ENCODE measurements at regions not wholly inside any gene's neighbourhood (a gene's known extent, or its start where the extent isn't known, plus 50 kb on each side); places are given as distances from the start of the nearest gene placed in this dataset.

DNA sequence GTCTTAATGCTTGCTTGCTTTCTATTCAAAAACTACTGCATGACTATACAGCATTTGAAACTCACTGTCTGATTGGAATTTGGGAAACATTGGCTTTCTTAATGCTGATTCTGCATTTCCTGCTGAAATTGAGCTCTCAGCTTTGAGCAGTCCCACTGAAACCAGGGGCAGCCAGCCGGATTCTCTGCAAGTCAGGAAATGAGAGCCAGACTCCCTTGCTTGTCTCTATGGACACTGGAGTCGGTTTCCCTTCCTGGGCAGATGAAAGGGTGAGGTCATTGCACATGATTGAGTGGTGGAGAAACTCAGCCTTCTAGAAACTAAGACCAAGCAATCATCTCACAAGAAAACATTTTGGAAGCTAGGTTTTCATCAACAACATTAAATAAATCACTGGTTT lies 119.7 kb upstream of the SPATA31C2 start:
- POLR2A ChIA-PET: no interaction called here
- Histone ChIP-seq H3K4me1 (ENCODE audit: control insufficient read depth in 1 of 2, insufficient read depth in 2 of 2, low read length in 2 of 2) (no peaks in the 10 kb centered on the region), H4K20me1 (ENCODE audit: insufficient read depth) (no peaks in the 10 kb centered on the region), H3K27me3 (ENCODE audit: insufficient read depth, low read length) (no peaks in the 10 kb centered on the region), H3K9me3 (ENCODE audit: control insufficient read depth in 1 of 2, insufficient read depth in 1 of 2, low read depth in 1 of 2, low read length in 2 of 2) (no peaks in the 10 kb centered on the region), H3K36me3 (ENCODE audit: control insufficient read depth in 1 of 2, insufficient read depth in 2 of 2, low read length in 2 of 2) (no peaks in the 10 kb centered on the region), H3K4me2 (ENCODE audit: low read length) (no peak overlapping the region), H2AFZ (ENCODE audit: low read depth, low read length, poor library complexity, severe bottlenecking) (no peak overlapping the region), H3K79me2 (ENCODE audit: insufficient read depth, low read length) (no peaks in the 10 kb centered on the region), H3K4me3 (replicated peaks in 1 of 2; ENCODE audit: low read depth in 1 of 2, low read length in 2 of 2) (no peak overlapping the region), H3K27ac (ENCODE audit: low read depth, low read length) (no peak overlapping the region), H3K9me2 (ENCODE audit: insufficient read depth) (no peaks in the 10 kb centered on the region), H3K9ac (ENCODE audit: low read length) (no peak overlapping the region)
- BruUV-seq (replicated peaks): no TSS peak
- intact Hi-C loops (cut with micrococcal nuclease): no loop called here
- CTCF ChIA-PET: no interaction called here
- TF ChIP-seq EGR1 (IDR thresholded peaks at IDR 0.05; ENCODE audit: low read depth) (no peak), CEBPB (IDR thresholded peaks at IDR 0.05; ENCODE audit: low read depth) (no peak), CBX3 (IDR thresholded peaks at IDR 0.05; ENCODE audit: low read depth) (no peak), RAD21 (IDR thresholded peaks at IDR 0.05; ENCODE audit: low read depth) (no peak), FOSL1 (IDR thresholded peaks at IDR 0.05; ENCODE audit: low read depth) (no peak), SIN3A (IDR thresholded peaks at IDR 0.05; ENCODE audit: low read depth) (no peak), TCF7L2 (IDR thresholded peaks at IDR 0.05; ENCODE audit: borderline replicate concordance, extremely low read depth, insufficient read depth, insufficient read length) (no peak), JUND (IDR thresholded peaks at IDR 0.05) (no peak), SRF (IDR thresholded peaks at IDR 0.05; ENCODE audit: low read depth) (no peak), ZNF274 (IDR thresholded peaks at IDR 0.05; ENCODE audit: low read depth, low read length) (no peak), POLR2A (IDR thresholded peaks at IDR 0.05; ENCODE audit: borderline replicate concordance, extremely low read depth, insufficient read depth, insufficient read length) (no peak), SP1 (IDR thresholded peaks at IDR 0.05; ENCODE audit: low read depth) (no peak), EZH2phosphoT487 (IDR thresholded peaks at IDR 0.05; ENCODE audit: borderline replicate concordance) (no peak)
- TF ChIP-seq, protein P1, sequence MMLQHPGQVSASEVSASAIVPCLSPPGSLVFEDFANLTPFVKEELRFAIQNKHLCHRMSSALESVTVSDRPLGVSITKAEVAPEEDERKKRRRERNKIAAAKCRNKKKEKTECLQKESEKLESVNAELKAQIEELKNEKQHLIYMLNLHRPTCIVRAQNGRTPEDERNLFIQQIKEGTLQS (IDR thresholded peaks at IDR 0.05): no peak
- TF ChIP-seq, protein P2, sequence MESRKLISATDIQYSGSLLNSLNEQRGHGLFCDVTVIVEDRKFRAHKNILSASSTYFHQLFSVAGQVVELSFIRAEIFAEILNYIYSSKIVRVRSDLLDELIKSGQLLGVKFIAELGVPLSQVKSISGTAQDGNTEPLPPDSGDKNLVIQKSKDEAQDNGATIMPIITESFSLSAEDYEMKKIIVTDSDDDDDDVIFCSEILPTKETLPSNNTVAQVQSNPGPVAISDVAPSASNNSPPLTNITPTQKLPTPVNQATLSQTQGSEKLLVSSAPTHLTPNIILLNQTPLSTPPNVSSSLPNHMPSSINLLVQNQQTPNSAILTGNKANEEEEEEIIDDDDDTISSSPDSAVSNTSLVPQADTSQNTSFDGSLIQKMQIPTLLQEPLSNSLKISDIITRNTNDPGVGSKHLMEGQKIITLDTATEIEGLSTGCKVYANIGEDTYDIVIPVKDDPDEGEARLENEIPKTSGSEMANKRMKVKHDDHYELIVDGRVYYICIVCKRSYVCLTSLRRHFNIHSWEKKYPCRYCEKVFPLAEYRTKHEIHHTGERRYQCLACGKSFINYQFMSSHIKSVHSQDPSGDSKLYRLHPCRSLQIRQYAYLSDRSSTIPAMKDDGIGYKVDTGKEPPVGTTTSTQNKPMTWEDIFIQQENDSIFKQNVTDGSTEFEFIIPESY (IDR thresholded peaks at IDR 0.05; ENCODE audit: extremely low read depth, insufficient replicate concordance, low read length): no peak
- TF ChIP-seq, protein P3, sequence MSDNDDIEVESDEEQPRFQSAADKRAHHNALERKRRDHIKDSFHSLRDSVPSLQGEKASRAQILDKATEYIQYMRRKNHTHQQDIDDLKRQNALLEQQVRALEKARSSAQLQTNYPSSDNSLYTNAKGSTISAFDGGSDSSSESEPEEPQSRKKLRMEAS (IDR thresholded peaks at IDR 0.05): no peak
- TF ChIP-seq, protein P4, sequence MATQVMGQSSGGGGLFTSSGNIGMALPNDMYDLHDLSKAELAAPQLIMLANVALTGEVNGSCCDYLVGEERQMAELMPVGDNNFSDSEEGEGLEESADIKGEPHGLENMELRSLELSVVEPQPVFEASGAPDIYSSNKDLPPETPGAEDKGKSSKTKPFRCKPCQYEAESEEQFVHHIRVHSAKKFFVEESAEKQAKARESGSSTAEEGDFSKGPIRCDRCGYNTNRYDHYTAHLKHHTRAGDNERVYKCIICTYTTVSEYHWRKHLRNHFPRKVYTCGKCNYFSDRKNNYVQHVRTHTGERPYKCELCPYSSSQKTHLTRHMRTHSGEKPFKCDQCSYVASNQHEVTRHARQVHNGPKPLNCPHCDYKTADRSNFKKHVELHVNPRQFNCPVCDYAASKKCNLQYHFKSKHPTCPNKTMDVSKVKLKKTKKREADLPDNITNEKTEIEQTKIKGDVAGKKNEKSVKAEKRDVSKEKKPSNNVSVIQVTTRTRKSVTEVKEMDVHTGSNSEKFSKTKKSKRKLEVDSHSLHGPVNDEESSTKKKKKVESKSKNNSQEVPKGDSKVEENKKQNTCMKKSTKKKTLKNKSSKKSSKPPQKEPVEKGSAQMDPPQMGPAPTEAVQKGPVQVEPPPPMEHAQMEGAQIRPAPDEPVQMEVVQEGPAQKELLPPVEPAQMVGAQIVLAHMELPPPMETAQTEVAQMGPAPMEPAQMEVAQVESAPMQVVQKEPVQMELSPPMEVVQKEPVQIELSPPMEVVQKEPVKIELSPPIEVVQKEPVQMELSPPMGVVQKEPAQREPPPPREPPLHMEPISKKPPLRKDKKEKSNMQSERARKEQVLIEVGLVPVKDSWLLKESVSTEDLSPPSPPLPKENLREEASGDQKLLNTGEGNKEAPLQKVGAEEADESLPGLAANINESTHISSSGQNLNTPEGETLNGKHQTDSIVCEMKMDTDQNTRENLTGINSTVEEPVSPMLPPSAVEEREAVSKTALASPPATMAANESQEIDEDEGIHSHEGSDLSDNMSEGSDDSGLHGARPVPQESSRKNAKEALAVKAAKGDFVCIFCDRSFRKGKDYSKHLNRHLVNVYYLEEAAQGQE (IDR thresholded peaks at IDR 0.05; ENCODE audit: low read depth): no peak
- TF ChIP-seq, protein P5, sequence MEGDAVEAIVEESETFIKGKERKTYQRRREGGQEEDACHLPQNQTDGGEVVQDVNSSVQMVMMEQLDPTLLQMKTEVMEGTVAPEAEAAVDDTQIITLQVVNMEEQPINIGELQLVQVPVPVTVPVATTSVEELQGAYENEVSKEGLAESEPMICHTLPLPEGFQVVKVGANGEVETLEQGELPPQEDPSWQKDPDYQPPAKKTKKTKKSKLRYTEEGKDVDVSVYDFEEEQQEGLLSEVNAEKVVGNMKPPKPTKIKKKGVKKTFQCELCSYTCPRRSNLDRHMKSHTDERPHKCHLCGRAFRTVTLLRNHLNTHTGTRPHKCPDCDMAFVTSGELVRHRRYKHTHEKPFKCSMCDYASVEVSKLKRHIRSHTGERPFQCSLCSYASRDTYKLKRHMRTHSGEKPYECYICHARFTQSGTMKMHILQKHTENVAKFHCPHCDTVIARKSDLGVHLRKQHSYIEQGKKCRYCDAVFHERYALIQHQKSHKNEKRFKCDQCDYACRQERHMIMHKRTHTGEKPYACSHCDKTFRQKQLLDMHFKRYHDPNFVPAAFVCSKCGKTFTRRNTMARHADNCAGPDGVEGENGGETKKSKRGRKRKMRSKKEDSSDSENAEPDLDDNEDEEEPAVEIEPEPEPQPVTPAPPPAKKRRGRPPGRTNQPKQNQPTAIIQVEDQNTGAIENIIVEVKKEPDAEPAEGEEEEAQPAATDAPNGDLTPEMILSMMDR (IDR thresholded peaks at IDR 0.05 in 2 of 3, conservative IDR thresholded peaks at IDR 0.05 in 1 of 3; ENCODE audit: borderline replicate concordance in 1 of 3, insufficient read depth in 1 of 3, low read depth in 2 of 3, low read length in 2 of 3): no peak
- ATAC-seq (no peak), DNase-seq (ENCODE audit: low read depth, low spot score) (no peak)
- RAD21 ChIA-PET (ENCODE audit: low non-redundant PET in 1 of 2, low total read pairs in 2 of 2, uncharacterized antibody in 2 of 2, unreplicated experiment in 2 of 2): no interaction called here
